ENCODE measurements at regions not wholly inside any gene's neighbourhood (a gene's known extent, or its start where the extent isn't known, plus 50 kb on each side); places are given as distances from the start of the nearest gene placed in this dataset.
"Not testable (repeated sequence)": the region's sequence is repeated elsewhere in the genome, so short reads cannot be mapped to it uniquely, and the experiment has no call there.

GRCh38 chr16:15307184-15307583, 70.9 kb downstream of the NPIPA5 start:
- H3K27me3 ChIP-seq; H3K36me3 ChIP-seq; intact Hi-C loops (cut with DNase I; ENCODE audit: low total_unique reads); H3K4me1 ChIP-seq; H3K27ac ChIP-seq; DNase-seq; H3K4me3 ChIP-seq; H3K9me3 ChIP-seq: not testable (repeated sequence)
- WGBS, 5 donors: 79 to 86% (median 84%) methylated on average over 7 to 8 of the region's 8 CpGs

- peak in 1 of 2 donors; percentile 20 for DNase-seq
- H3K4me1 ChIP-seq; H3K9me3 ChIP-seq; H3K27me3 ChIP-seq; H3K4me3 ChIP-seq; intact Hi-C loops (cut with DNase I; ENCODE audit: low total_unique reads); H3K27ac ChIP-seq; H3K36me3 ChIP-seq: not testable (repeated sequence)
- 40 to 61% (median 58%) methylated on average over 2 of the region's 2 CpGs for WGBS, 5 donors
Measured at GRCh38 chr16:15305889-15306288, 72.2 kb downstream of the NPIPA5 start.

- intact Hi-C loops (cut with DNase I; ENCODE audit: low total_unique reads); H3K9me3 ChIP-seq; H3K27me3 ChIP-seq; H3K4me1 ChIP-seq; H3K27ac ChIP-seq; DNase-seq; H3K4me3 ChIP-seq; H3K36me3 ChIP-seq: not testable (repeated sequence)
- 5 to 29% (median 11%) methylated on average over 4 to 6 of the region's 10 CpGs for WGBS, 5 donors
Measured at GRCh38 chr16:15303667-15304324, 74.3 kb downstream of the NPIPA5 start.

- intact Hi-C loops (cut with DNase I; ENCODE audit: low total_unique reads); DNase-seq; H3K4me1 ChIP-seq; H3K27ac ChIP-seq; H3K4me3 ChIP-seq; H3K9me3 ChIP-seq; H3K27me3 ChIP-seq; H3K36me3 ChIP-seq: not testable (repeated sequence)
- 86 to 95% (median 92%) methylated on average over 1 of the region's 4 CpGs; no CpG with 5 or more reads in 2 of the 5 donors for WGBS, 5 donors
Measured at GRCh38 chr16:15297104-15297503, 81.0 kb downstream of the NPIPA5 start.

- DNase-seq; H3K9me3 ChIP-seq; intact Hi-C loops (cut with DNase I; ENCODE audit: low total_unique reads); H3K27ac ChIP-seq; H3K4me3 ChIP-seq; H3K36me3 ChIP-seq; H3K27me3 ChIP-seq; H3K4me1 ChIP-seq: not testable (repeated sequence)
- 53 to 62% (median 58%) methylated on average over 3 to 8 of the region's 8 CpGs for WGBS, 5 donors
Measured at GRCh38 chr16:15274796-15275195, 103.3 kb downstream of the NPIPA5 start.

- intact Hi-C loops (cut with DNase I; ENCODE audit: low total_unique reads): not testable (repeated sequence)
Measured at GRCh38 chr16:15273964-15274363, 104.1 kb downstream of the NPIPA5 start.

GRCh38 chr16:15266941-15267340, 111.2 kb downstream of the NPIPA5 start:
- intact Hi-C loops (cut with DNase I; ENCODE audit: low total_unique reads); H3K27ac ChIP-seq; H3K4me1 ChIP-seq; H3K4me3 ChIP-seq; H3K36me3 ChIP-seq; DNase-seq; H3K9me3 ChIP-seq: not testable (repeated sequence)
- WGBS, 5 donors: 67 to 90% (median 82%) methylated on average over 4 to 6 of the region's 6 CpGs
- H3K27me3 ChIP-seq: peaks cover 0 to 17% (median 0%) of the 10 kb centered on the region in 3 donors

More at GRCh38 chr16:15273964-15274363, 104.1 kb downstream of the NPIPA5 start:
- not testable (repeated sequence) for DNase-seq, H3K27me3 ChIP-seq, H3K27ac ChIP-seq, H3K36me3 ChIP-seq, H3K9me3 ChIP-seq, H3K4me3 ChIP-seq, H3K4me1 ChIP-seq
- 75 to 92% (median 91%) methylated on average over 1 of the region's 1 CpG; no CpG with 5 or more reads in 2 of the 5 donors for WGBS, 5 donors

GRCh38 chr16:15262212-15262611, 115.9 kb downstream of the NPIPA5 start:
- H3K9me3 ChIP-seq; H3K27ac ChIP-seq; H3K27me3 ChIP-seq; H3K36me3 ChIP-seq; H3K4me1 ChIP-seq; DNase-seq; intact Hi-C loops (cut with DNase I; ENCODE audit: low total_unique reads); H3K4me3 ChIP-seq: not testable (repeated sequence)
- 35 to 70% (median 42%) methylated on average over 4 to 10 of the region's 11 CpGs for WGBS, 5 donors

- H3K27ac ChIP-seq; H3K9me3 ChIP-seq; H3K4me1 ChIP-seq; H3K36me3 ChIP-seq; DNase-seq; H3K27me3 ChIP-seq; intact Hi-C loops (cut with DNase I; ENCODE audit: low total_unique reads); H3K4me3 ChIP-seq: not testable (repeated sequence)
- WGBS, 5 donors: no CpG with 5 or more reads among the region's 2 CpGs
Measured at GRCh38 chr16:15247971-15248370, 130.1 kb downstream of the NPIPA5 start.

- H3K36me3 ChIP-seq; H3K4me1 ChIP-seq; DNase-seq; H3K27ac ChIP-seq; H3K4me3 ChIP-seq; intact Hi-C loops (cut with DNase I; ENCODE audit: low total_unique reads); H3K9me3 ChIP-seq; H3K27me3 ChIP-seq: not testable (repeated sequence)
- 41 to 80% (median 42%) methylated on average over 1 to 3 of the region's 3 CpGs for WGBS, 5 donors
Measured at GRCh38 chr16:15236674-15237323, 141.3 kb downstream of the NPIPA5 start.

GRCh38 chr16:15235140-15235539, 141.1 kb upstream of the RRN3 start:
- intact Hi-C loops (cut with DNase I; ENCODE audit: low total_unique reads); DNase-seq; H3K27ac ChIP-seq; H3K9me3 ChIP-seq; H3K4me3 ChIP-seq; H3K4me1 ChIP-seq; H3K36me3 ChIP-seq; H3K27me3 ChIP-seq: not testable (repeated sequence)
- WGBS, 5 donors: 0 to 89% (median 65%) methylated on average over 1 to 4 of the region's 5 CpGs

- H3K4me3 ChIP-seq; H3K9me3 ChIP-seq; H3K27ac ChIP-seq; H3K27me3 ChIP-seq; H3K36me3 ChIP-seq; DNase-seq; H3K4me1 ChIP-seq; intact Hi-C loops (cut with DNase I; ENCODE audit: low total_unique reads): not testable (repeated sequence)
- WGBS, 5 donors: no CpG with 5 or more reads among the region's 9 CpGs
Measured at GRCh38 chr16:15234702-15235101, 140.6 kb upstream of the RRN3 start.
